M059J (cell line): ENCODE measurements at regions not wholly inside any gene's neighbourhood (a gene's known extent, or its start where the extent isn't known, plus 50 kb on each side); places are given as distances from the start of the nearest gene placed in this dataset.

Source experiments
- DNase-seq: peaks from one replicate; pipeline ENCODE4 v3.0.0-alpha.2; 2012; ENCODE audit warnings: low read depth

GRCh38 chr11:19595840-19596751 is 116.5 kb upstream of the NAV2 start:
- peak; percentile 96 for DNase-seq

GRCh38 chr11:19595499-19595839 is 117.2 kb upstream of the NAV2 start:
- peak; percentile 79 for DNase-seq

DNA sequence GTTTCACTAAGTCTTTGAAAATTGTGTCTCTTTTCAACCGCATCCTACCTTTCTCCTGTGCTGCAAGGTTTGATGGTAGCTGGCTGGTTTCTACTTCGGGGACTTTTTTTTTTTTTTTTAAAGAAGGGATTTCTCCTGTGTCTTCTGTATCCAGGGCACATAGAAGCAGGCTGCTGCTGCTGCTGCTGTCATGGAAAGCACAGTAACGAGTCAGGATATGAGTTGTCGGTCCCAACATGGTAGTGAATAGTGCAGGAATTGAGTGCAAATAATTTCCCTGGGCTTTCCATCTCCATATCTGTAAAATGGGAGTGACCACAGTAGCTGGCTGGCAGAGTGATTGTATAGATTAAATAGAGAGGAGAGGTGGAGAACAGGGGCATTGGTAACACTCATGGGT is 118.3 kb upstream of the NAV2 start:
- peak; percentile 44 for DNase-seq

DNA sequence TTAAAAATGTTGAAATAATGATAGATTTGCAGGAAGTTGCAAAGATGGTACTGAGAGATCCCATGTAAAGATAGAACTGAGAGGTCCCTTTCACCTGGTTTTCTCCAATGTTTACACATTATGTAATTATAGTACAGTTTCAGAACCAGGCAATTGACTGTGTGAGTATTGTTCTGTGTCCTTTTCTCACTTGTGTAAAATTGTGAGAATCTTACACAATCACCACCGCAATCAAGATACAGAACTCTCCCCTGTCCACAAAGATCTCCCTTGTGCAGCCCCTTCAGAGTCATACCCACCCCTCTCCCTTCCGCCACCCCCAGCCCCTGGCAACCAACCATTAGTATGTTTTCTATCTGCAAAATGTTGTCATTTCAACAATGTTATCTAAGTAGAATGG is 119.8 kb upstream of the NAV2 start:
- DNase-seq: no peak

DNA sequence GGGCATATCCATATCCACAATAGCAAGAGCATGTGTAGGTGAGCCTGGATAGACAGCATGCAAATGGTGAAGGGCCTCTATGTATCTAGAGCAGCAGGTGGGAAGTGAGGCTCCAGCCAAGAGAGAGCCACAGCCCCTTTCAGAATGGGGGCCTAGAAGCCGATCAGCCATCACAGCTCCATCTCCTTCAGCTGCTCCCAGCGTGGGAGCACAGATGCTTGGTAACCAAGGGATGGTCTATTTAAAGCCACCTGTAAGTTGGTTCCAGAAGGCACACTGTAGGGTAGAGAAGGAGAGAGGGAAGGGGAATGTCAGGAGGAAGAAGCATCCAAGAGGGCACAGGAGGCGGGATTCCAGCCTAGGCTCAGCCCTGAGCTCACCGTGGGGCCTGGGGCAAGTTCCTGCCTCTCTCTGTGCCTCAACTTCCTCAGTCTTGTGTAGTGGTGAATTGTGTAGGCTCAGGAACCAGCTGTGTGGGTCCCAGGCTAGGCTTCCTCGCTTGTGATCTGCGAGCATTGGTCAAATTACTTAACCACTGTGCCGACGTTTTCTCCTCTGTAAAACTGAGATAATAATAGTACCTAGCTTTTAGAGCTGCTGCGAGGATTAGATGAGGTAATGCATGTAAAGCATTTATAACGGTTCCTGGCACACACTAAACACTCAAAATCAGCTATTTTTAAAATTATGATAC is 122.9 kb upstream of the NAV2 start:
- DNase-seq: no peak

DNA sequence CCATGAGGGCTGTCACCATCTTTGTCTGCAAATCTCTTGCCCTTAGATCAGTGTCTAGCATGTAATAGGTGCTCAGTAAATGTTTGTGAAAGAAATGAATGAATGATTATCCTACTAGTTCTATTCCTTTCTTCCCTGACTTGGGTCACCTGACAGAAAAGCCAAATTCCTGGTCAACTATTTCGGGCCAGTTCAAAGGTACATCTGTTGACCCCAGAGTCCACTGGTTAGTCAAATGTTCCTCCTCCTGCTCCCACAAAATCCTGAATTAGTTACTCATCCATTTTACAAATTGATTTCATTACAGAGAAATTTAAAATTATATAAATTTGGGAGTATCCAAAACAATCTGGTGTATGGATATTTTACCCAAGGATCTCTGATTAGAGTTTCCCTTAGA is 124.7 kb upstream of the NAV2 start:
- DNase-seq: no peak

GRCh38 chr11:19580646-19581045 is 132.0 kb upstream of the NAV2 start:
- no peak for DNase-seq

DNA sequence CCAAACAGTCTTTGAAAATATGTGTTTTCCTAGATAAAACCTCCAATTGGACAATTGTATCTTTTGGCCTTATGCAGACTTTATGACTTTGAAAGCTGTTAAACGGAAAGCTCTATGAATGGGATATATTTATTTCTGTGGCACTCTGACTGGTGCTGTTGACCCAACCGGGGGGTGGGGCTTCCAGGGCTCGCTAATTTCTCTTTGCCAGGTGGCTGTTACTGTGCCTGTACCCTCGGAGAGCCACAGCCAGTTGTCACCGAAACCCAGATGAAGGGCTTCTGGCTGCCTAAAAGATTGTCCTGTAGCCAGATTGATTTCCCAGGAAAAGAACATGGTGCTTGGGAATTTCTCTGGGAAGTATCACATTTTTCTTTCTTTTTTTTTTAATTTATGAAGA is 132.7 kb upstream of the NAV2 start:
- DNase-seq: no peak

GRCh38 chr11:19578871-19579270 is 133.8 kb upstream of the NAV2 start:
- DNase-seq: no peak

- DNase-seq: peak; percentile 92
Measured at GRCh38 chr11:19577976-19578619, 134.5 kb upstream of the NAV2 start.

- DNase-seq: peak; percentile 32
Measured at GRCh38 chr11:19577391-19577975, 135.2 kb upstream of the NAV2 start.

- no peak for DNase-seq
Measured at GRCh38 chr11:19576903-19577302, 135.7 kb upstream of the NAV2 start.

GRCh38 chr11:19576054-19576453 is 136.6 kb upstream of the NAV2 start:
- no peak for DNase-seq

GRCh38 chr11:19574916-19575315 is 137.7 kb upstream of the NAV2 start:
- DNase-seq: no peak

GRCh38 chr11:19573666-19574065 is 139.0 kb upstream of the NAV2 start:
- peak; percentile 43 for DNase-seq

GRCh38 chr11:19571906-19572305 is 140.7 kb upstream of the NAV2 start:
- DNase-seq: no peak

GRCh38 chr11:19570889-19571288 is 141.7 kb upstream of the NAV2 start:
- DNase-seq: no peak

GRCh38 chr11:19567996-19568395 is 144.6 kb upstream of the NAV2 start:
- no peak for DNase-seq

- no peak for DNase-seq
Measured at GRCh38 chr11:19566583-19567379, 145.9 kb upstream of the NAV2 start.

GRCh38 chr11:19565639-19566038 is 147.0 kb upstream of the NAV2 start:
- DNase-seq: no peak

DNA sequence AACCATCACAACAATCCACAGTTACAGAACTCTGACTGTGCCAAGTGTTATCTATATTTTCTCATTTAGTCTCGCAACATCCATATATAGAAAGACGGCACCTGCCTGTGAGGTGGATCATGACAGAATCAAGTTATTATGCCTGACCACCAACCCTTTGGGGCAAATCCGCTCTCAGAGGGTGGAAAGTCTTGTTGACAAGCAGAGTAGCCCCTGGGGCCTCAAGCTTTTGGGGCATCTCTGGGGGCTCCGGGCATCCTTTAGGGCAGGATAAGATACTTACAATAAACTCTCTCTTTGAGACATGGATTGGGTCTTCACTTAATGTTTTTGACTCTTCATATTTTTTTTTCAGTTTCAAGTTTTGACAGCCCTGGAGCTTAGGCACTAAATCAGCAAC is 150.5 kb upstream of the NAV2 start:
- no peak for DNase-seq

- DNase-seq: peak; percentile 60
Measured at GRCh38 chr11:19561011-19561410, 151.6 kb upstream of the NAV2 start.
